ENCODE measurements at regions not wholly inside any gene's neighbourhood (a gene's known extent, or its start where the extent isn't known, plus 50 kb on each side); places are given as distances from the start of the nearest gene placed in this dataset.

DNA sequence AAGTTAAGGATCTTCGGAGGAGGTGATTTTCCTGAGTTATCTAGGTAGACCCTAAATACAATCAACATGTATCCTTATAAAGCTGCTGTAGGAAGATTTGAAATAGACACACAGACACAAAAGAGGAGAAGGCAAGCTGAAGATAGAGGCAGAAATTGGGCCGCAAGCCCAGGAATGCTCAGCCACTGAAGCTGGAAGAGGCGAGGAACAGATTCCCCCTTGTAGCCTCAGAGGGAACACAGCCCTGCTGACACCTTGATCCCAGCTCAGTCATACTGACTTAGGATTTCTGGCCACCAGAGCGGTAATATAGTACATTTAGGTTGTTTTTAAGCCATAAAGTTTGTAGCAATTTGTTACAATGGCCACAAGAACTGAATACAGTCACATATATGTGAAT is 90.9 kb downstream of the ETAA1 start:
- in situ Hi-C loops (cut with MboI; ENCODE audit: low pct_ligation_motif_present in 1 of 4, low pct_unique_long_range_greater_than_20kb in 1 of 4, low sequenced_read_pairs in 3 of 4) = loop anchor here in 1 of 4 donors (25.0 kb wide), 1 partner anchor 349 kb away; no protein-coding TSS in a partner anchor
- WGBS, 2 donors (ENCODE audit: low coverage in 1 of 2) = 84 to 100% methylated on average over 4 of the region's 4 CpGs

DNA sequence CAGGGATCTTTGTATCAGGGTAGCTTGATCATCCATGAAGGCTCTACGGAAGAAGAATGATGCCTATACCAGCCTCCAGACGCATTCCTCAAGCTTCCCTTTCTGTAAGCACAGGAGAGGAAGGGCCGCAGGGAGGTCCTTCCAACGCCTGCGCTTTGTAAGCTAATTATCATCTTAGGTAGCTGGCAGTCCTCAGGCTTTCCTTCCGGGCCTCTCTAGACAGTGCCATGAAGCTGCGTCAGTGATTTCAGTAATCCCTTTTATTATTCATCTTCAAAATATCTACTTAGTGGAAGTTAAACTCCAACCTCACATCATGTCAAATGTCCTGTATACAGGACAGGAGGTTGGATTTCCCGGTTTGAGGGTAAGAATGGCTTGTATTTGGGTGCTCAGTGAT is 92.3 kb downstream of the ETAA1 start:
- H3K27ac ChIP-seq = no peak overlapping the region
- no peak for TF ChIP-seq POLR2AphosphoS5 (IDR thresholded peaks at IDR 0.05)
- TF ChIP-seq EP300 (IDR thresholded peaks at IDR 0.05; ENCODE audit: low read depth) = no peak
- no peak for TF ChIP-seq POLR2A (IDR thresholded peaks at IDR 0.05)
- TF ChIP-seq, protein P1, sequence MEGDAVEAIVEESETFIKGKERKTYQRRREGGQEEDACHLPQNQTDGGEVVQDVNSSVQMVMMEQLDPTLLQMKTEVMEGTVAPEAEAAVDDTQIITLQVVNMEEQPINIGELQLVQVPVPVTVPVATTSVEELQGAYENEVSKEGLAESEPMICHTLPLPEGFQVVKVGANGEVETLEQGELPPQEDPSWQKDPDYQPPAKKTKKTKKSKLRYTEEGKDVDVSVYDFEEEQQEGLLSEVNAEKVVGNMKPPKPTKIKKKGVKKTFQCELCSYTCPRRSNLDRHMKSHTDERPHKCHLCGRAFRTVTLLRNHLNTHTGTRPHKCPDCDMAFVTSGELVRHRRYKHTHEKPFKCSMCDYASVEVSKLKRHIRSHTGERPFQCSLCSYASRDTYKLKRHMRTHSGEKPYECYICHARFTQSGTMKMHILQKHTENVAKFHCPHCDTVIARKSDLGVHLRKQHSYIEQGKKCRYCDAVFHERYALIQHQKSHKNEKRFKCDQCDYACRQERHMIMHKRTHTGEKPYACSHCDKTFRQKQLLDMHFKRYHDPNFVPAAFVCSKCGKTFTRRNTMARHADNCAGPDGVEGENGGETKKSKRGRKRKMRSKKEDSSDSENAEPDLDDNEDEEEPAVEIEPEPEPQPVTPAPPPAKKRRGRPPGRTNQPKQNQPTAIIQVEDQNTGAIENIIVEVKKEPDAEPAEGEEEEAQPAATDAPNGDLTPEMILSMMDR (IDR thresholded peaks at IDR 0.05) = no peak
- in situ Hi-C loops (cut with MboI; ENCODE audit: low pct_ligation_motif_present in 1 of 4, low pct_unique_long_range_greater_than_20kb in 1 of 4, low sequenced_read_pairs in 3 of 4) (loop anchor here in 1 of 4 donors (25.0 kb wide), 1 partner anchor 348 kb away; no protein-coding TSS in a partner anchor), intact Hi-C loops (cut with DNase I; ENCODE audit: low total_unique reads) (no loop called here)
- DNase-seq = no peak
- no peaks in the 10 kb centered on the region for H3K9me3 ChIP-seq
- H3K4me3 ChIP-seq = no peak overlapping the region
- no peaks in the 10 kb centered on the region for H3K4me1 ChIP-seq
- WGBS, 2 donors (ENCODE audit: low coverage in 1 of 2) = 60 to 87% methylated on average over 2 to 8 of the region's 8 CpGs
- H3K36me3 ChIP-seq = no peaks in the 10 kb centered on the region
- no peaks in the 10 kb centered on the region for H3K27me3 ChIP-seq

More for the DNA sequence above, 90.9 kb downstream of the ETAA1 start:
- H3K36me3 ChIP-seq = no peaks in the 10 kb centered on the region
- intact Hi-C loops (cut with DNase I; ENCODE audit: low total_unique reads) = no loop called here
- TF ChIP-seq POLR2AphosphoS5 (IDR thresholded peaks at IDR 0.05) = no peak
- TF ChIP-seq, protein P1 (IDR thresholded peaks at IDR 0.05) = no peak
- no peak for TF ChIP-seq EP300 (IDR thresholded peaks at IDR 0.05; ENCODE audit: low read depth)
- TF ChIP-seq POLR2A (IDR thresholded peaks at IDR 0.05) = no peak
- H3K27ac ChIP-seq = no peak overlapping the region
- H3K27me3 ChIP-seq = no peaks in the 10 kb centered on the region
- DNase-seq = no peak
- H3K9me3 ChIP-seq = no peaks in the 10 kb centered on the region
- H3K4me1 ChIP-seq = no peaks in the 10 kb centered on the region
- H3K4me3 ChIP-seq = no peak overlapping the region

DNA sequence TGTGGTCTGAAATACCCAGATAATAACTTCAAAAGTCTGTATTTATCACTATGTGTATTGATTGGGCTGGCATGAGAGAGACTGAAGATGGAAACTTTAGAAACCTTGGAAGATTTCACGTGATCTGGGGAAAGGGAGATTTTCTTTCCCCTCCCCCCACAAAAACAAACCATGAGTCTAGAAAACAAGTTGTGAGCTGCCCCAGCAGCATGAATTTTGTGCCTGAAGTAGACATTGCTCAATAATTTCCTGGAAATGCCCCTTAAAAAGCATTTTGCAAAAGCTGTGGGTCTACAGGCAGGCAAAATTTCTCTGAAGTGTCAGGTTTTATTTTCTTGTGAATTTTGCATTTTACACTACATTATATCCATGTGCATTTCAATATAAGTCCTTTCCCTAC is 101.8 kb downstream of the ETAA1 start:
- Histone ChIP-seq H3K9me3 (no peaks in the 10 kb centered on the region), H3K4me3 (no peak overlapping the region), H3K27me3 (no peaks in the 10 kb centered on the region), H3K4me1 (no peaks in the 10 kb centered on the region), H3K27ac (no peak overlapping the region), H3K36me3 (no peaks in the 10 kb centered on the region)
- WGBS, 2 donors (ENCODE audit: low coverage in 1 of 2) = 43 to 54% methylated on average over 1 of the region's 1 CpG
- intact Hi-C loops (cut with DNase I; ENCODE audit: low total_unique reads) = no loop called here
- TF ChIP-seq POLR2A (IDR thresholded peaks at IDR 0.05) (no peak), EP300 (IDR thresholded peaks at IDR 0.05; ENCODE audit: low read depth) (no peak), POLR2AphosphoS5 (IDR thresholded peaks at IDR 0.05) (no peak)
- TF ChIP-seq, protein P1 (IDR thresholded peaks at IDR 0.05) = no peak
- DNase-seq = no peak
- in situ Hi-C loops (cut with MboI; ENCODE audit: low pct_ligation_motif_present in 1 of 4, low pct_unique_long_range_greater_than_20kb in 1 of 4, low sequenced_read_pairs in 3 of 4) = loop anchor here in 1 of 4 donors (25.0 kb wide), 1 partner anchor 338 kb away; no protein-coding TSS in a partner anchor

DNA sequence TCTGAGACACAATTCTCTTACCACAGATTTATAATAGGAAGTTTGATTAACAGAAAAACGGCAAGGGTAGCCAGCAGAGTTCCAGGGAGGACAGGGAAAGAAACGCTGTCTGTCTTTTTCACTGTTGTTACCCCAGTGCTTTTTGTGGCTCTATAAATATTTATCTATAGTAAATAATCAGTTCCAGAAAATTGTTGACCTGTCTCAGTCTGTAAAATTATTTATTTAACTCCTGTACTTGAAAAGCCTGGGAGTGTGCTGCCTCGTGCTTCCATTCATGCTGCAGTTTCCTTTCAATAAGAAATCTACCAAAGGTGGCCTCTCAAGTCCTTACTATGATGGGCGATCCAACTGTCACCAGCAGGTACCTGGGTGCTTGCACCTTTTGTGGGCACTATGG is 102.9 kb downstream of the ETAA1 start:
- DNase-seq = no peak
- Histone ChIP-seq H3K27ac (no peak overlapping the region), H3K9me3 (no peaks in the 10 kb centered on the region), H3K4me1 (no peaks in the 10 kb centered on the region), H3K27me3 (no peaks in the 10 kb centered on the region), H3K4me3 (no peak overlapping the region), H3K36me3 (no peaks in the 10 kb centered on the region)
- in situ Hi-C loops (cut with MboI; ENCODE audit: low pct_ligation_motif_present in 1 of 4, low pct_unique_long_range_greater_than_20kb in 1 of 4, low sequenced_read_pairs in 3 of 4) (loop anchor here in 1 of 4 donors (25.0 kb wide), 1 partner anchor 337 kb away; no protein-coding TSS in a partner anchor), intact Hi-C loops (cut with DNase I; ENCODE audit: low total_unique reads) (no loop called here)
- TF ChIP-seq POLR2AphosphoS5 (IDR thresholded peaks at IDR 0.05) (no peak), EP300 (IDR thresholded peaks at IDR 0.05; ENCODE audit: low read depth) (no peak), POLR2A (IDR thresholded peaks at IDR 0.05) (no peak)
- TF ChIP-seq, protein P1 (IDR thresholded peaks at IDR 0.05) = no peak
- WGBS, 2 donors (ENCODE audit: low coverage in 1 of 2) = 38 to 40% methylated on average over 4 of the region's 4 CpGs

Data from transverse colon (tissue), 4 donors.